CD4-positive, alpha-beta T cell treated with Interleukin-1 beta for 1 hour (primary cell): ENCODE measurements at regions not wholly inside any gene's neighbourhood (a gene's known extent, or its start where the extent isn't known, plus 50 kb on each side); places are given as distances from the start of the nearest gene placed in this dataset.

Experiments
- DNase-seq, 2 donors: peaks; one replicate each; pipeline ENCODE4 v3.0.0-alpha.2; 2020 to 2022

DNA sequence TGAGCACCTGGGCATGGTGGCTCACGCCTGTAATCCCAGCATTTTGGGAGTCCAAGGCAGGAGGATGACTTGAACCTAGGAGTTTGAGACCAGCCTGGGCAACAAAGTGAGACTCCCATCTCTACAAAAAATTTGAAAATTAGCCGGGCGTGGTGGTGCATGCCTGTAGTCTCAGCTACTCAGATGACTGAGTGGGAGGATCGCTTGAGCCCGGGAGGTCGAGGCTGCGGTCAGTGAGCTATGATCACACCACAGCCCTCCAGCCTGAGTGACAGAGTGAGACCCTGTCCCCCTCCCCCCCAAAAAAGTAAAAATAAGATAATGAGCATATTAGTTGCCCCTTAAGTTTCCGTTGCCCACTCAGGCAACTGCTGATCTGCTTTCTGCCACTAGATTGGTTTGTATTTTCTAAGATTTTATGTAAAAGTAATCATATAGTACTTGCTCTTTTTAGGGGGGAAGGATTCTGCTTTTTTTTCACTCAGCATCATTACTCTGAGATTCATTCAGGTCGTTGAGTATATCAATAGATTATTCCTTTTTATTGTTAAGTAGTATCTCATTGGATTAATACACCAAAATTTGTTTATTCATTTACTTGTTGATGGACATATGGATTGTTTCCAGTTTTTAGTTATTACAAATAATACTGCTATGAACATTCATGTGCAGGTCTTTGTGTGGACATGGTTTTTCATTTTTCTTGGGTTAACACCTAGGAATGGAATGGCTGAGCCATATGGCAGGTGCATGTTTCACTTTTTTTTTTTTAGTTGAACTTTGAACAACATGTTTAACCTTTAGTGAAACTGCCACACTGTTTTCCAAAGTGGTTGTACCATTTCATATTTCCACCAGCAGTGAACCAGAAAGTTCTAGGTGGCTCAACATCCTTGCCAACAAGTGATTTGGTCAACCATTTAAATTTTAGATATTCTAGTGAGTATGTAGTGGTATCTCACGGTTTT is 75.0 kb upstream of the SPRED2 start:
- DNase-seq, result no peak

DNA sequence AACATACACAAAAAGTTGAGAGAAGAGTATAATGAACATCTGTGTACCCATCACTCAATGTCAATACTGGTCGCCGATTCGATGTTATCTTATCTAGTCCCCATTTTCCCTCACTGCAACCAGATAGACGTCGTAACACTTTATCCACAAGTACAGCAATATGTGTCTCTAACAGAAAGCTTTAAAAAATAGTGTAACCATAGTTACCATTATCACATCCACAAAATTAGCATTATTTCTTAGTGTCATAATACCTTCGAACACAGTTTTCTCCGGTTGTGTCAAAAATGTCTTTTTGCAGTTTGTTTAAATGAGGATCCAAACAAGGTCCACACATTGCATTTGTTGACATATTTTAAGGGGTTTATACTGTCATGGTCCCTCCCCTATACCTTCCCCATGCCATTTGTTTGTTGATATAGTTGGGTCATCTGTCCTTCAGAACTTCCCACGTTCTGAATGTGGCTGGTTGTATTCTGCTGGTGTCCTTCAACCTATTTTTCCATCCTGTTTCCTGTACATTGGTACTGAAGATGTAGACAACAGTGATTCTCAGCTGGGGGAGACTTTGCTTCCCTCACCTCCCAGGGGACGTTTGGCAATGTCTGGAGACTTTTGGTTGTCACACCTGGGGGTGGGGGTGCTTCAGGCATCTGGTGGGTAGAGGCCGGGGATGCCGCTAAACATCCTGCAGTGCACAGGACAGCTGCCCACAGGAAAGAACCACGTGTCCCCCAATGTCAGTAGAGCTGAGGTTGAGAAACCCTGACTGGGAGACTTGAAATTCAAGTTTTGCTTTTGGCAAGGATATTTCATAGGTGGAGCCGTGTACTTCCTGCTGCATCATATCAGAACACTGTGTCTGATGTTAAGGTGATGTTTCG is 72.7 kb upstream of the SPRED2 start:
- no peak for DNase-seq

GRCh38 chr2:65504201-65504600 is 71.8 kb upstream of the SPRED2 start:
- DNase-seq, result no peak

DNA sequence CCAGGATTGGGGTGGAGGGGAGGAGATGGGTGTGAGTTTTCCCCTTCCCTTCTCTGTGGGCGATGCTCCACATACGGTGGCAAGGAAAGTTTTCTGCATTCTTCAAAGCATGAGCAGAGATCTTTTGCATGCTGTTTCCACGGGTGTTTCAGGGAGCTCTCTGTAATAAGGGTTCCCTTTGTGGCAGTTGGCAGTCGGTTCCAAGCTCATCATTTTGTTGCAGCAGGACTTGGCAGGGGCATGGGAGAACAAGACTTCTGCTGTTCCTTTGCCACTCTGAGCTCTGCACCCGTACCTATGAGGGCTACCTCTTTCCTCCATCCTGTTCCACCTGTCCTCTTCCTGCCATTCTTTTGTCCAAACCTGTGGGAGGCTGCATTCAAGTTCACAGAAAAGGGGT is 71.3 kb upstream of the SPRED2 start:
- DNase-seq, result no peak

DNA sequence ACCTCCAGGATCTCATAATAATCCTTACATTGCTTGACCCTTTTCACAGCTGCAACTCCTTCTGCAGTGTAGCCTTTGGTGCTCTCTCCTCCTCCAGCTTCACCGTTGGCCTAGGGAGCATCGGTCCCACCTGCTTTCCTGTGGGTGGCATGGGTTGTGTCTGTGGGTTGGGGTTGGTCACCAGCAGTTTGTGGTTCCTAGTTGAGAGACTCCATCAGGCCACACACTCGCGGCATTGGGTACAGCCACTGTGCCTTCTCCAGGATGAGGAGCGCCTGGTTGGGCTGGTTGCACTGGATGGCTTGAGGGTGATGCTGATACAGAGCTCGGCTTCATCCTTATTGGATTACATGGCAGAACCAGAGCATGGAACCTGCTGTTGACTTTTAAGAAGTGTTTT is 69.4 kb upstream of the SPRED2 start:
- DNase-seq, result no peak

DNA sequence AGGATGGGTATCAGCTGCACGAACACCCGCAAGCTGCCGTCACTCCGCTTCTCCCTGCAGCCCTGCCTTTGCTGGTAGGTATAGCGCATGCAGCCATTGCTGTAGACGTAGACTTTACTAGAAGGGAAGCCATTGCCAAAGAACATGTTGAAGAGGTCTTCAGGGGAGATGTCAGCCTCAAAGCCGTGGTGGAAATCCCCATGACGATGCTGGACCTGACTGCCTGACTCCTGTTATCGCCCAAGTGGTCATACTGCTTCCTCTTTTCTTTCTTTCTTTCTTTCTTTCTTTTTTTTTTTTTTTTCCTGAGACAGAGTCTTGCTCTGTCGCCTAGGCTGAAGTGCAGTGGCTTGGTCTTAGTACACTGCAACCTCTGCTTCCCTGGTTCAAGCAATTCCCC is 68.7 kb upstream of the SPRED2 start:
- no peak for DNase-seq

GRCh38 chr2:65500310-65501040 is 68.1 kb upstream of the SPRED2 start:
- no peak for DNase-seq

DNA sequence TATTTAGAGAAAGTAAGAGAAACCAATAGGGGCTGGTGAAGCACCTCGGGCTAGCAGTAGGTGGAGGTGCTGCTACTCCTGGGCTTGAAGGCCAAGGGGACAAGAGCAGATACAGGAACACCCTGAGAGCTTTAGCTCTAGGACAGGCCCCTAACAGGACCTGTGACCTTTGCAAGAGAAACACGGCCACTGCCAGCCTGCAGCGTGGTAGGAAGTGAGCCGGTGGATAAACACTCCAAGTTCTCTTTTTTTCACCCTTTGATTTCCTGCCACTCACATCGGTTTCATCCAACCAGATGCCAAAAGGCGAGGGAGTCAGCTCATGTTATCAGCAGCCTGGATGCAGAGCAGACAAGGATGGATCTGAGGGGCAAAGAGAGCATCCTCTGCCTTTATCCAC is 66.8 kb upstream of the SPRED2 start:
- DNase-seq, result no peak

- no peak for DNase-seq
Measured at GRCh38 chr2:65498396-65498795, 66.0 kb upstream of the SPRED2 start.

DNA sequence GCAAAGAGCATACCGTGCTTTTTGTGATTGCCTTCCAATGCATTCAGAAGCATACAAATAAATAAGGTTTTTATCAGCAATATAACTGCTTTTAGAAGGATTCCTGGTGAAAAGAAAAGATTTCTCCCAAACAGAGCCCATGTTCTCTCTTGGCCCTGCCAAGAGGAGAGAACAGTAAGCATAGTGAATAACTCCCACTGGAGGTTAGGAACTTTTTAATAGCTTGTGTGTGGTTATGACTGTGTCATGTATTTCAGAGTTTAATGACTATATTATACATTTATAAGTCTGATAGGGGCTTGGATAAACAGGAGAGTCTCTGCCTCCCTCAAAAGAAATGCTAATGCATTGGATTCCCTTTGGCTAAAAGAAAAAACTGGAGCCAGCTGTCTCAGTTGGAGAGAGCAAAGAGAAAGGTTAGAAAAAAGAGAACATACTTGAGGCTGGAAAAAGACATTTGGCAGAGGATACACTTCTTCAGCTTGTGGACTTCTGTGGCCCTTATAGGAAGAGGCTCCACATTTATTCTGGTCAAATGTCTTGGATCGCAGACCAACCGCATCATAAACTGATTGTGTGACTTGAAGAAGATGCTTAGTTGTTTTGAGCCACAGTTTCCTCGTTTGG is 63.0 kb upstream of the SPRED2 start:
- DNase-seq, result no peak

DNA sequence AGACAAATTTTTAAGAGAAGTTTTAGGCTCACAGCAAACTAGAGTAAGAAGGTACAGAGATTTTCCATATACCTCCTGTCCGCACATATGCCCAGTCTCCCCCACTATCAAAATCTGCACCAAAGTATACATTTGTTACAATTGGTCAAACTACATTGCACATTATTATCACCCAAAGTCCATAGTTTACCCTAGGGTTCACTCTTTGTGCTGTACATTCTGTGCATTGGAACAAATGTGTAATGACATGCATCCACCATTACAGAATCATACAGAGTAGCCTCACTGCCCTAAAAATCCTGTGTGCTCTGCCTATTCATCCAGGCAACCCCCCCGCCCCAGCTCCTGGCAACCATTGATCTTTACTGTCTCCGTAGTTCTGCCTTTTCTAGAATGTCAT is 61.7 kb upstream of the SPRED2 start:
- DNase-seq, result no peak

GRCh38 chr2:65491381-65491905 is 59.0 kb upstream of the SPRED2 start:
- no peak for DNase-seq

GRCh38 chr2:65490222-65490621 is 57.8 kb upstream of the SPRED2 start:
- DNase-seq, result no peak

DNA sequence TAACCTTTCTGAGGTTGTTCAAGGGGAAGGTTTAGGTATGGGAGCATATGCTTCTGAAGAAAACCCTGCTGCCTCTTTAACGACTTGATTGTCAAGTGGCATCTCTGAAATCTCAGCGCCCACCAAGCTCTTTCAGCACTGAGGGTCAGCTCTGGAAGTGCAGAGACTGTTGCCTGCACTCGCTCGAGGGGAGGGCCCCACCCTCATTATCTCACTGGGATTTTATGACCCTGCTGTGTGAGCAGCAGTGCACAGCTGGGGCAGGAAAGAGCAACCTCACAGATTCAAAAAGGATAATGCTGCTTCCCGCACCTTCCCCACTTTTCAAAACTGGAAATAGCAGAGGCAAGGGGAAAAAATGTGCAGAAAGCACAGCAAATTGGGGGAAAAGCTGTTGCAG is 56.9 kb upstream of the SPRED2 start:
- DNase-seq, result no peak

GRCh38 chr2:65488527-65488926 is 56.1 kb upstream of the SPRED2 start:
- no peak for DNase-seq

GRCh38 chr2:65487404-65487803 is 55.0 kb upstream of the SPRED2 start:
- no peak for DNase-seq

- no peak for DNase-seq
Measured at GRCh38 chr2:65486802-65487201, 54.4 kb upstream of the SPRED2 start.

DNA sequence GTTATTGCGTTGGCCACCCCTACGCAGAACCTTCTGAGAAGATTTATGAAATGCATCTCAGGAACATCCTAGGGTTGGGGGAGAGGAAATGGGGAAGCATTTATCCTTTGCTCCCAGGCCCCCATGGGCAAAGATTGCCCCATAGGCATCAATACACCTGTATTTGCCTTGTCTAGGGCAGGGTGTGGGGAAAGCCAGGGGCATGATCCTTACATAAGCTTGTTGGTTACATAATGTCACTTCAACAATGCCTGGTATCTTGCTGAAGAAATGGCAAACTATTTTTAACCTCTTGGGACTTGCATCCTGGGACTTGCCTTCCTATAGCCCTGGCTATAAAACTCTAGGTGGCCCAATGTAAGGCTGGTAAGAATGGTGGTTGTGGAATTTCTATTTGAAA is 53.9 kb upstream of the SPRED2 start:
- no peak for DNase-seq

DNA sequence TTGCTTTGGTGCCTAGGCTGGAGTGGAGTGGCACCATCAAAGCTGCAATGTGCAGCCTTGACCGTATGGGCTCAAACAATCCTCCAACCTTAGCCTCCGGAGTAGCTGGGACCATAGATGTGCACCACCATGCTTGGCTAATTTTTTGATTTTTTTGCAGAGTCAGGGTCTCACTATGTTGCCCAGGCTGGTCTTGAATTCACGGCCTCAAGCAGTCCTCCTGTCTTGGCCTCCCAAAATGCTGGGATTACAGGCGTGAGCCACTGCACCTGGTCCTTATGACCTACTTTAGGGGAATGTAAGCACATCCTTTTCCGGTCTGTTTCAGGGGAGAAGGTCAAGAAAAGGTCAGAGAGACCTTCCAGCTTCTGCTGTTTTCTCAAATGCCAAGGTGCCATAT is 53.4 kb upstream of the SPRED2 start:
- no peak for DNase-seq

DNA sequence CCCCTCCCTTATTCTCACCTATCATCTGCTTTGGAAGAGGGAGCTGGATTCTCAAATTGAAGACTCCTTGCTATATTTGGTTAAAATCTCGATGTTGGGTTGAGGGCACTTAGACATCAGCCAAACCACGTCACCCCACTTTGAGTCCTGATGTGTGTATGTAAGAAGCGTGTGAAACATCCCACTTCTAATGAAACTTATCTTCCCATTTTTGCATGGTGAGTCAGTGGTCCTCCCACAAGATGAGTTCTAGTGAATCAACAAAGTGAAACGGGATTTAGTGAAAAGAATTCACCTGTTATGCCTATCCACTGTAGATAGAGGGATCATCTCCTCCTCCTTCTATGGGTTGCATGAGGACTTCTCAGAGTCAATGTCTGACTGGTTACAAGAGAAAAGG is 51.4 kb upstream of the SPRED2 start:
- no peak for DNase-seq

DNA sequence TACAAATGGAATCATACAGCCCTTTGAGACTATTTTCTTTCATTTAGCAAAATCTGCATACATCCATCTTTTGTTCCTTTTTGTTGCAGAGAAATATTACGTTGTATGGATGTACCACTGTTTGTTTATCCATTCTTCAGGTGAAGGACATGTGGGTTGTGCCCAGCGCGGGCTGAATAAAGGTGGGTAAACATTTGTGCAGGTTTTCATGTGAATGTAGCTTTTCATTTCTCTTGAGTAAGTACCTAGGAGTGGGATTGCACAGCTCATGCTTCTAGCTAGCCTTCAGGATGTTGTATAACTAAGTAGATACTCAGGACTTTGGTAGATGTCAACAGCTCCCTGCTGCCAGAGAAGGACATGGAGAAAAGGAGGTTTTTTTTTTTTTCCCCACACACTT is 50.6 kb upstream of the SPRED2 start:
- DNase-seq, result no peak
